ENCODE measurements at regions not wholly inside any gene's neighbourhood (a gene's known extent, or its start where the extent isn't known, plus 50 kb on each side); places are given as distances from the start of the nearest gene placed in this dataset.

- 68% methylated on average over 7 of the region's 7 CpGs for WGBS
- Histone ChIP-seq H3K27me3 (ENCODE audit: control insufficient read depth in 4 of 4, insufficient read depth in 4 of 4, low read length in 3 of 4) (peaks cover 0 to 4% (median 0%) of the 10 kb centered on the region in 4 donors), H3K36me3 (ENCODE audit: control insufficient read depth in 4 of 4, insufficient read depth in 3 of 4, low read depth in 1 of 4, low read length in 3 of 4) (no peaks in the 10 kb centered on the region), H3K4me3 (ENCODE audit: low read depth in 1 of 3, low read length in 3 of 3) (no peak overlapping the region), H3K4me1 (ENCODE audit: control insufficient read depth in 4 of 4, insufficient read depth in 4 of 4, low read length in 3 of 4) (no peaks in the 10 kb centered on the region), H3K27ac (ENCODE audit: low read depth in 1 of 2, low read length in 2 of 2) (no peak overlapping the region), H3K9ac (ENCODE audit: low read depth in 1 of 2, low read length in 2 of 2) (no peak overlapping the region), H3K9me3 (ENCODE audit: control insufficient read depth in 4 of 4, low read length in 3 of 4) (peaks cover 0 to 2% (median 0%) of the 10 kb centered on the region in 4 donors)
- no peak for DNase-seq (ENCODE audit: low spot score)
- TF ChIP-seq MAX (IDR thresholded peaks at IDR 0.05) (no peak), JUND (IDR thresholded peaks at IDR 0.05) (no peak), RXRA (IDR thresholded peaks at IDR 0.05) (no peak), SP1 (IDR thresholded peaks at IDR 0.05) (no peak), FOXA1 (IDR thresholded peaks at IDR 0.05) (no peak), EGR1 (IDR thresholded peaks at IDR 0.05; ENCODE audit: low read depth in 2 of 2) (no peak), YY1 (IDR thresholded peaks at IDR 0.05) (no peak), CTCF (IDR thresholded peaks at IDR 0.05; ENCODE audit: low read depth, low read length, missing input control) (no peak), REST (IDR thresholded peaks at IDR 0.05) (no peak), FOXA2 (IDR thresholded peaks at IDR 0.05) (no peak), TAF1 (conservative IDR thresholded peaks at IDR 0.05) (no peak), RAD21 (IDR thresholded peaks at IDR 0.05) (no peak), ZBTB33 (IDR thresholded peaks at IDR 0.05) (no peak), NR2F2 (IDR thresholded peaks at IDR 0.05) (no peak), GABPA (IDR thresholded peaks at IDR 0.05 in 1 of 2, conservative IDR thresholded peaks at IDR 0.05 in 1 of 2) (no peak), HNF4A (conservative IDR thresholded peaks at IDR 0.05) (no peak)
Measured at GRCh38 chr10:89887830-89888229, 186.4 kb downstream of the KIF20B start.
